ENCODE measurements at regions not wholly inside any gene's neighbourhood (a gene's known extent, or its start where the extent isn't known, plus 50 kb on each side); places are given as distances from the start of the nearest gene placed in this dataset.

- no peak for DNase-seq
Observed at GRCh38 chr5:27734838-27735237, 696.5 kb upstream of the CDH9 start.

GRCh38 chr5:27733237-27733636 is 694.9 kb upstream of the CDH9 start:
- no peak for DNase-seq

- no peak for DNase-seq
Observed at GRCh38 chr5:27727254-27727653, 688.9 kb upstream of the CDH9 start.

- DNase-seq = no peak
Observed at GRCh38 chr5:27722337-27722736, 684.0 kb upstream of the CDH9 start.

GRCh38 chr5:27708534-27708933 is 670.1 kb upstream of the CDH9 start:
- DNase-seq = no peak

- no peak for DNase-seq
Observed at GRCh38 chr5:27706832-27707231, 668.4 kb upstream of the CDH9 start.

GRCh38 chr5:27705661-27706060 is 667.3 kb upstream of the CDH9 start:
- DNase-seq = no peak

GRCh38 chr5:27701931-27702903 is 663.8 kb upstream of the CDH9 start:
- no peak for DNase-seq

GRCh38 chr5:27700526-27700925 is 662.1 kb upstream of the CDH9 start:
- no peak for DNase-seq

- DNase-seq = no peak
Observed at GRCh38 chr5:27682600-27682999, 644.2 kb upstream of the CDH9 start.

- DNase-seq = no peak
Observed at GRCh38 chr5:27652505-27652904, 614.1 kb upstream of the CDH9 start.

GRCh38 chr5:27639005-27639612 is 600.7 kb upstream of the CDH9 start:
- no peak for DNase-seq

- no peak for DNase-seq
Observed at GRCh38 chr5:27619982-27620381, 581.6 kb upstream of the CDH9 start.

GRCh38 chr5:27612161-27612560 is 573.8 kb upstream of the CDH9 start:
- no peak for DNase-seq

GRCh38 chr5:27608992-27609391 is 570.6 kb upstream of the CDH9 start:
- no peak for DNase-seq

- DNase-seq = no peak
Observed at GRCh38 chr5:27598576-27598975, 560.2 kb upstream of the CDH9 start.

- no peak for DNase-seq
Observed at GRCh38 chr5:27594141-27594540, 555.8 kb upstream of the CDH9 start.

- DNase-seq = no peak
Observed at GRCh38 chr5:27592231-27592630, 553.8 kb upstream of the CDH9 start.

- DNase-seq = no peak
Observed at GRCh38 chr5:27590503-27590902, 552.1 kb upstream of the CDH9 start.

GRCh38 chr5:27578279-27578678 is 539.9 kb upstream of the CDH9 start:
- DNase-seq = no peak

- no peak for DNase-seq
Observed at GRCh38 chr5:27571681-27572080, 533.3 kb upstream of the CDH9 start.

- DNase-seq = no peak
Observed at GRCh38 chr5:27568811-27569210, 530.4 kb upstream of the CDH9 start.

GRCh38 chr5:27561408-27561807 is 523.0 kb upstream of the CDH9 start:
- no peak for DNase-seq
